Mucosa of descending colon (tissue), 3 donors: ENCODE measurements at regions not wholly inside any gene's neighbourhood (a gene's known extent, or its start where the extent isn't known, plus 50 kb on each side); places are given as distances from the start of the nearest gene placed in this dataset.

Experiments
- ATAC-seq: fragments of 200-7000 bp; cut with Tn5 transposase; one replicate; pipeline ENCODE4 v1.9.1; 2020; ENCODE audit warnings: mild to moderate bottlenecking, moderate library complexity
- DNase-seq, 3 donors: peaks; one replicate each; pipeline ENCODE4 v3.0.0-alpha.2; 2020
- H3K36me3 ChIP-seq: fragments of 200-600 bp; one replicate; pipeline ENCODE4 v1.8.0; 2021; ENCODE audit warnings: low read depth, mild to moderate bottlenecking
- H3K4me1 ChIP-seq: fragments of 200-600 bp; one replicate; pipeline ENCODE4 v1.8.0; 2021; ENCODE audit warnings: low read depth, mild to moderate bottlenecking
- H3K4me3 ChIP-seq: fragments of 200-600 bp; one replicate; pipeline ENCODE4 v1.8.0; 2021; ENCODE audit warnings: mild to moderate bottlenecking
- H3K9me3 ChIP-seq: fragments of 200-600 bp; one replicate; pipeline ENCODE4 v1.8.0; 2021; ENCODE audit warnings: mild to moderate bottlenecking
- intact Hi-C, 2 donors: fragments of 100-400 bp; cut with DNase I in 1 of 2; cut with micrococcal nuclease in 1 of 2; formaldehyde crosslinking; loops; one replicate each; pipeline versions ENCODE4 v1.11.0 to v1.11.1; 2022; cut with DNase I, micrococcal nuclease
- TF ChIP-seq, protein P1 (sequence below): fragments of 200-600 bp; IDR thresholded peaks from one replicate; pipeline ENCODE4 v1.8.0; 2022; ENCODE audit warnings: antibody characterized with exemption, mild to moderate bottlenecking
- donor health status: DM: no; HTN: no; CAD: no; lungs with moderate emphysema.
- donor health status: DM: no; HTN: no; CAD: no.
- donor health status: DM: no; HTN: yes; CAD: no.

DNA sequence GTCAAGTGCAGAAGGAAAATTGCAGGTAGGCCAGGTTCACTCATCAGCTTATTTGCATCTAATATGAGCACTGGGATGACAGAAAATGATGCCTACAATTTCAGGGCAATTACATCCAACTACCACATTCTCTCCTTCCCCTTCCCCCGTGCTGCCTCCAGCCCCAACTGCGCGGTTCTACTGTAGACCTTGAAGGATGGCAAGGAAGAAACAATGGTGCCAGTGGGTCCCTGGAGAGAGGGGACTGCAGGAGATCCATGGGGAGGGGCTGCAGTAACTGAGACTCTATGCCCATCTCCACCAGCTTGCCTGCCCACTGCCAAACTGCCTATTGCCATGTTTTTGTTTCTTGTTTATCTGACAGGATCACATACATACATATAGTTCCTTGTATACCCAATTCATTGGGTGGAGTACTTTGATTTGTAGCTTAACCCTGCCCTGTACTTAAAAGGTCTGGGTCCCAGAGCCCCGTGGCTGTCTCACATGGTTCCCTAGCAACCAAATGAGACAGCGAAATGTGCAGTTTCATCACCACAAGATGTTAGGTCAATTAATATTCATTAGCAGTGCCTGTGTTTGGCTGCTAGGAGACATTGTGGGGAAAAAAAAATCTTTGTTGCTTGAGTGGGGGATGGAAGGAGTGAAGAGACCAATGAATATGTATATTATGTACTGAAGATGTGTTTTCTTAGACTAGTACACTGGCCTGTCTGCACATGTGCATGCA is 253.5 kb upstream of the PLET1 start:
- DNase-seq = no peak
- Histone ChIP-seq H3K4me1 (no peaks in the 10 kb centered on the region), H3K36me3 (no peaks in the 10 kb centered on the region), H3K4me3 (no peak overlapping the region), H3K9me3 (no peaks in the 10 kb centered on the region)
- TF ChIP-seq, protein P1, sequence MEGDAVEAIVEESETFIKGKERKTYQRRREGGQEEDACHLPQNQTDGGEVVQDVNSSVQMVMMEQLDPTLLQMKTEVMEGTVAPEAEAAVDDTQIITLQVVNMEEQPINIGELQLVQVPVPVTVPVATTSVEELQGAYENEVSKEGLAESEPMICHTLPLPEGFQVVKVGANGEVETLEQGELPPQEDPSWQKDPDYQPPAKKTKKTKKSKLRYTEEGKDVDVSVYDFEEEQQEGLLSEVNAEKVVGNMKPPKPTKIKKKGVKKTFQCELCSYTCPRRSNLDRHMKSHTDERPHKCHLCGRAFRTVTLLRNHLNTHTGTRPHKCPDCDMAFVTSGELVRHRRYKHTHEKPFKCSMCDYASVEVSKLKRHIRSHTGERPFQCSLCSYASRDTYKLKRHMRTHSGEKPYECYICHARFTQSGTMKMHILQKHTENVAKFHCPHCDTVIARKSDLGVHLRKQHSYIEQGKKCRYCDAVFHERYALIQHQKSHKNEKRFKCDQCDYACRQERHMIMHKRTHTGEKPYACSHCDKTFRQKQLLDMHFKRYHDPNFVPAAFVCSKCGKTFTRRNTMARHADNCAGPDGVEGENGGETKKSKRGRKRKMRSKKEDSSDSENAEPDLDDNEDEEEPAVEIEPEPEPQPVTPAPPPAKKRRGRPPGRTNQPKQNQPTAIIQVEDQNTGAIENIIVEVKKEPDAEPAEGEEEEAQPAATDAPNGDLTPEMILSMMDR = no peak
- intact Hi-C loops = no loop called here
- ATAC-seq = no peak

- no peak for ATAC-seq
- no peak overlapping the region for H3K4me3 ChIP-seq
- H3K36me3 ChIP-seq = no peaks in the 10 kb centered on the region
- no peak for DNase-seq
- H3K9me3 ChIP-seq = no peaks in the 10 kb centered on the region
- intact Hi-C loops = no loop called here
- no peaks in the 10 kb centered on the region for H3K4me1 ChIP-seq
- TF ChIP-seq, protein P1 = no peak
Observed at GRCh38 chr11:112516261-112516660, 255.6 kb upstream of the PLET1 start.

- intact Hi-C loops = no loop called here
- ATAC-seq (no peak), DNase-seq (no peak)
- Histone ChIP-seq H3K9me3 (no peaks in the 10 kb centered on the region), H3K4me3 (no peak overlapping the region), H3K4me1 (no peaks in the 10 kb centered on the region), H3K36me3 (no peaks in the 10 kb centered on the region)
- TF ChIP-seq, protein P1 = no peak
Observed at GRCh38 chr11:112516755-112517154, 256.1 kb upstream of the PLET1 start.

GRCh38 chr11:112518371-112518770 is 257.7 kb upstream of the PLET1 start:
- H3K9me3 ChIP-seq = no peaks in the 10 kb centered on the region
- DNase-seq = no peak
- no peak overlapping the region for H3K4me3 ChIP-seq
- H3K4me1 ChIP-seq = no peaks in the 10 kb centered on the region
- ATAC-seq = no peak
- intact Hi-C loops = no loop called here
- TF ChIP-seq, protein P1 = no peak
- H3K36me3 ChIP-seq = no peaks in the 10 kb centered on the region

DNA sequence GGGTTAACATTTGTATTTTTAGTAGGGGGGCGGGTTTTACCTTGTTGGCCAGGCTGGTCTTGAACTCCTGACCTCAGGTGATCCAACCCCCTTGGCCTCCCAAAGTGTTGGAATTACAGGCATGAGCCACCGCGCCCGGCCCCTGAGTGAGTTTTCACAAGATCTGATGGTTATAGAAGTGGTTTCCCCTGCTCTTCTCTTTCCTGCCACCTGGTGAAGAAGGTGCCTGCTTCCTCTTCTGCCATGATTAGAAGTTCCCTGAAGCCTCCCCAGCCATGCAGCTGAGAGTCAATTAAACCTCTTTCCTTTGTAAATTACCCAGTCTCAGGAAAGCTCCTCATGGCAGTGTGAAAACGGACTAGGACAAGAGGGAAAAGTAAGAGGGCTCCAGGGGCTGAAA is 259.1 kb upstream of the PLET1 start:
- DNase-seq (no peak), ATAC-seq (no peak)
- no peaks in the 10 kb centered on the region for H3K9me3 ChIP-seq
- no peaks in the 10 kb centered on the region for H3K4me1 ChIP-seq
- no peaks in the 10 kb centered on the region for H3K36me3 ChIP-seq
- intact Hi-C loops = no loop called here
- no peak overlapping the region for H3K4me3 ChIP-seq
- TF ChIP-seq, protein P1 = no peak

- Histone ChIP-seq H3K4me1 (peaks cover 4% of the 10 kb centered on the region), H3K36me3 (no peaks in the 10 kb centered on the region), H3K9me3 (no peaks in the 10 kb centered on the region), H3K4me3 (no peak overlapping the region)
- intact Hi-C loops = no loop called here
- TF ChIP-seq, protein P1 = no peak
- DNase-seq = no peak
- no peak for ATAC-seq
Observed at GRCh38 chr11:112520354-112520753, 259.7 kb upstream of the PLET1 start.
